GM21528 (cell line): ENCODE measurements at regions not wholly inside any gene's neighbourhood (a gene's known extent, or its start where the extent isn't known, plus 50 kb on each side); places are given as distances from the start of the nearest gene placed in this dataset.

Source experiments
- ATAC-seq: cut with Tn5 transposase; IDR thresholded peaks from one replicate; pipeline ENCODE4 v1.9.1; 2021; ENCODE audit warnings: mild to moderate bottlenecking, moderate library complexity; ENCODE audit not compliant: unreplicated experiment, low FRiP score

DNA sequence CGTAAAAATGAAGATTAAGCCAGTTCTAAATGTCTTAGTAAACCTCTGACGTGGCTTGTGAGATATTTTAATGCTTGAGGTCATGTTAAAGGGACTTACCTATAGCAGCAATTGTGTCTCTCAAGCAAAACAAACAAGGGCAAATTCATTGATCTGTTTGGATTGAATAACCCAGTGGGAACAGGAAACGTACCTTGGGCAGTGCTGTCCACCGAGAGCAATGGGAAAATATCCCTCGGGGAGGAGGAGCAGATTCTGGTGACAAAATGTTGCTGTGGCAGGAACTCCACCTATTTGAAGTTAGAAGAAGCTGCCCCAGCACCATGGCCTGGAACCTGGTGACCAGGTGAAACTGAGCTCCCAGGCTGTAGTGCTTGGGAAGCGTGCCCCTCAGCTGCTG is 107.1 kb upstream of the FZD8 start:
- ATAC-seq = no peak

DNA sequence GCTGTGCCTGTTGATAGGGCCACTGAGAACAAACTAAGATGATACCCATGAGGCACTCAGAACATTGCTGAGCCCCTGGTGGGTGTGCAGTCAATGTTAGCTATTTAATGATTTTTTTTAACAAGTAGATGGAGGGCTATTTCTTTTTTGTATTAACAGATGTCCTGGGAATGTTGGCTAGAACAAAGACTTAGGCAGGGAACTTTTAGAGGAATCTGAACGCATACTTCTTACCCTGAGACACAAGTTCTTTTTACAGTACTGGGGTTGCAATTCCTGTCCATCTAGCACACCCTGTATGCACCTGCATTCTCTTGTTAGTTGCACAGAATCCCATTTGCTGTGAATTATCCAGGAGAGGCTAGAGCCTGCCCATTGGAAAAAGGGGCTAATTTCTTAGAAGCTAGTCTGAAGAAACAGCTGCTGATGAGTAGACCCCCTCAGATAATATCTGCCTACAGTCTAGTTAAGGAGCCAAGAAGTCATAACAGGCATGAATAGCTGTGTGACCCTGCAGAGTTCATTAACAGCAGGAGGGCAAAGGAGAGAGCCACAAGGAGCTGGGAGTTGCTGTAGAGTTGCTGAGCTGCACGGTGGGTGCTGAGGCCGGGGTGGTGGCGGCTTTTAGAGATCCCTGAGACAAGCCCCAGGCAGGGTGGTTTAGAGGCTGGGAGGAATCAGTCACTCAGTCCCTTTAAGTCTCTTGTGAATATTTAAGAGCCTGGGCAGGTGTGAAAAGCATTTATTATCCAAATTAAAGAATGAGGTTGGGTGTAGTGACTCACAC is 103.7 kb upstream of the FZD8 start:
- ATAC-seq = no peak

DNA sequence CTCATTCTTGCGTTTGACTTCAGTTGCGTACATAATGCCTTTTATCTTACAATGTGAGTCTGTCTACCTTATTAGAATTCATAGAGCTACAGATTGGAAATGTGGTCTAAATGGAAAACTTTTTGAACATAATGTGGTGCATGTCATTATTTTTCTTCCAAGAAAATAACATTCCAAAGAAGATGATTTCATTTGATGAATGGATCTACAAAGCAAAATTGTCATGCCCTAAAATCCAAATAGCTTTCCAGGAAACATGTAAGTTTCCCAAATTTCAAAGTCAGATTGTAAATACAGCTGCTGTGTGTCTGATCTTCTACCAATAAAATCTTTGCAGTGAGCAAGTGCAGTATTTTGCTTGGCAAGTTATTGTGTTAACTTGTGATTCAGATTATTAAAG is 101.8 kb upstream of the FZD8 start:
- no peak for ATAC-seq

DNA sequence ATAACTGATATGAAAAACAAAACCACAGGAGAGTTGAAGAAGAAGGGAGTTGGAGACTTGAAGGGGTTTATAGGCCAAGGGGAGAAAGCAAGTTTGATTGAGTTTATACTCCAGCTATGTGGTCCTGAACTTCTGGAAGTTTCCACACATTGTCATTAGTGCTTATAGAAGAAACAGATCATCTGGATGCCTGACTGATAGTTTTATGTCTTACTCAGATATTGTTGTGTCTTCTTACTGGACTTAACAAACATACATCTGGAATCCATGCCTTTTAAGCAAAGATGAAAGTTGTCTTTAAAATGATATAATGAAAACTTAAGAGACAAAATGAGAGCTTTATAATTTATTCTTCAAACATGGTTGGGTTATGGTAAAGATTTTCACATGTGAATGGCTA is 101.3 kb upstream of the FZD8 start:
- no peak for ATAC-seq

DNA sequence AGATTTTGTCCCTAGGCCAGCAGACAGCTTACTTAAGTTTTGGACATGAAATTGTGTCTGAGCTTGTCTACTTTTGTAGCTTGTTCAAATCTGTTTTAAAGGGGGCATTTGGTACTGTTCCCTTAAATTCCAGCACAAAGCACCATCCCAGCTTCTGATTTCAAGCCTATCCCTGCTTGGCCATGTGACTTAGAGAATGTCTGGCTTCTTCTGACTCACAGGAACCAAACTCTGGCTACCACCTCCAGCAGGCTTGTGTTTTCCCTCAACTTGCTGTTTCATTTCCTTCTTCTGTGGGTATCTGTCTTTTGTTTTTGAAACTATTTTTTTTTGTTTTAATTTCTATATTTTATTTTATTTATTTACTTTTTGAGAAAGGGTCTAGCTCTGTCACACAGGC is 97.9 kb upstream of the FZD8 start:
- no peak for ATAC-seq

DNA sequence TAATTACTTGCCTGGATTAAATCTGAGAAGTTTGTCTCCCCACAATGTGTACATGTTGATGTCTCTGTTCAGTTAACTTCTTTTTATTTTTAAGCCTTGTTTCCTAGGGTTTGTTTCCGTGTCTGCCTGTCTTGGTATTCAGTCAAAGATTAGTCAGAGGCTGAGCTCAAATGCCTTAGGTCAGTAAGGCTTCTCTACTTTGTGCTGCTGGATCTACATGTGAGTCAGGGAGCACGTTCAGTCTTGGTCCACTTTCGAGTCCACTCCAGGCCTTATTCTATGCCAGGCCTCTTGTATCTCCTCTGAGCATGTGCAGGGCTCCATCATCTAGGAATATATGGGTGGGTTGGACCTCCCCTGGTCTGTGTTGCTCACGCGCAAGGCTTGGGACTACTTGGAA is 93.3 kb upstream of the FZD8 start:
- ATAC-seq = no peak

DNA sequence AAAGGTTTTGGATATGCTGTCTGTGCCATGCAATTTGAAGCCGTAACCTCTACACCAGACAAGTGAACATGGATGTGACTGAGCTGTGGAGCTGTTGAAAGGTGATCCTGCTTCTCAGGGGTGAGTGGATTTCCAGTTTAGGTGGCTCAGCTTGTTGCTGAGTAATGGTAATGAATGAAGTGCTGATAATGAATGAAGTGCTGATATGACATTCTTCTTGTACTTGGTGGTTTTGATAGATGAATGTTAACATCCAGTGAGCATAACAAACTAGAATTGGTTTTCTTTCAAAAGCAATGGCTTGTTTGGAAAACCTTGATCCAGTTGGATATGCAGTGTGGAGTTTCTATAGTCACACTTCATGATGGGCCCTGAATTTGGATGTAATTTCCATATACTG is 89.7 kb upstream of the FZD8 start:
- ATAC-seq = no peak

DNA sequence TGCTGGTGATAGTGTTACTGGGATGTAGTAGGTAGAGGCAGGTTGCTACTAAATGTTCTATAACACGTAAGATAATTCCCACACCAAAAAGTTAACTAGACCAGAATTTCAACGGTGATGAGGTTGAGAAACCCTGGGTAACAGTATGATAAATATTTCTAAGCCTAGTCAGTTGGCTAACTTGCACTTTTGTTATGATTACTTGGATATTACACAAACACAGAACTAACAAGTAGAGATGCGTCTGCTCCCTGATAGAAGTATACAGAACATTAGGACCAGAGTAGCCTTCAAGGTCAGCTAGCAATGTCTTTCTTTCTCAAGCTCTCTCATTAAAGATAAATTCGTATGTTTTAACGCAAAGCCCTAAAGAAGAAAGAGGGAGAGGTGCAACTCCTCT is 86.2 kb upstream of the FZD8 start:
- ATAC-seq = no peak

DNA sequence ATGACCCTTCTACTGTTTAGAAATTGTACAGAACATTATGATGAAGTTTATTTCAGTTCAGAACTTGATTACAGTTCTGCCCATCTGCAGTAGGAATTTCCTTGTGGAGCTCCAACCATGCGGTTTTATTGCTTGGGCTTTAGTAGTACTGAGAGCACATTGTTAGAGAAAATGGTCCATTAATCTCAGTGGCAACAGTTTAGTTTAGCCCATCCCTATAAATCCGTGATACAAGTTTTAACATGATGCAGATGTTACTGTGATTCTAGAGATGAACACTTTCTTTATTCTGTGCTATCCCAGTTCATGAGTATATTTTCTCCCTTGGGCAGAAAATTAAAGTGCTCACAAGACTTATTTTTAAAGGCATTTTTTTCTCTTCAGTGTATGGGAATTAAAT is 84.8 kb upstream of the FZD8 start:
- ATAC-seq = no peak

DNA sequence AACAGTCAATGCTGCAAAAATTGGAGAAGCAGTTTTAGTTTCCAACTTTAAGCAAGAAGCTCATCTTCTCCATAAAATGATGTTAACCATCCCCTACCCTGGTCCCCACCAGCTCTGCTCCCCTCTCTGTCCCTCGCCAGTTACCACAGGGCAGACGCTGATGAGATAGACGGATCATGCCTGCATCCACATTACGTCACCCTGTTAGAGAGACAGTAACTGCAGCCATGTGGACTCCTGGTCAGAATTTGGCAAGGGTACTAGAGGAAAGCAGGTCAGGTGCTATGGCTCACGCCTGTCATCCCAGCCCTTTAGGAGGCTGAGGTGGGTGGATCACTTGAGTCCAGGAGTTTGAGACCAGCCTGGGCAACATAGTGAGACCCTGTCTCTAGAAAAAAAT is 81.9 kb upstream of the FZD8 start:
- no peak for ATAC-seq

DNA sequence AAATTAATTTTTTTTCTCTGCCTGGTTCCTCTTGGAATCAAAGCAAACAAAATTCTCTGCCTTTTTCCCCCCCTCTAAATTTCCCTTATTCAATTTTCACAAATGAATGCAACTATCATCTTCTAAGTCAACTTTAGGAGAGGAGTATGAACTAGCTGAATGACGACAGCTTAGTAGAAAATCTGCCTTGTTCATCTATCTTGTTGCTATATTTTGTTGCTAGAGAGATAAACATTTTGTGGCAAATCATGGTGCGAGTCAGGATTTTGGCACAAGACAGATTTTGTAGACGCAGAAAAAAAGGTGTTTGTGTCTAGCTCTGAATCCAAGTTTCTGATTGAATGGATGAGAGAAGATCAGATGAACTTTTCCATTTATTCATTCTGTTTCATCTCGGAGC is 81.0 kb upstream of the FZD8 start:
- ATAC-seq = no peak

DNA sequence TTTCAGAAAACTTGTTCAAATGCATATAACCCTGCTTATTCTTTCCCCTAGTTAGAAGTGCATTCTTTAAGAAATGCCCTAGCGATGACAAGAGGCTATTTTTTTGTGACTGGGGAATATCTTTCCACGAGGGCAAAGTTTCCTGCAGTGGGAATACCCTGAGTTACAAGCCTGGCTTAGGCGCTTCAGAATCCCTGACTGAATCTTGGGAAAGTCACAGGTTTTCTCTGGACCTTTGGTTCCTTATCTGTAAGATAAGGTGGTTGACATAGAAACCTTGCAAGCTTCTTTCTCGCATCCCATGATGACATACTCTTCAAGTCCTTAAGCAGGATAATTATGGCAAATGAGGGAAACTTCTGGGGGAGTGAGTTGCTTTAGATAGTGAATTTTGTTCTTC is 80.5 kb upstream of the FZD8 start:
- no peak for ATAC-seq

DNA sequence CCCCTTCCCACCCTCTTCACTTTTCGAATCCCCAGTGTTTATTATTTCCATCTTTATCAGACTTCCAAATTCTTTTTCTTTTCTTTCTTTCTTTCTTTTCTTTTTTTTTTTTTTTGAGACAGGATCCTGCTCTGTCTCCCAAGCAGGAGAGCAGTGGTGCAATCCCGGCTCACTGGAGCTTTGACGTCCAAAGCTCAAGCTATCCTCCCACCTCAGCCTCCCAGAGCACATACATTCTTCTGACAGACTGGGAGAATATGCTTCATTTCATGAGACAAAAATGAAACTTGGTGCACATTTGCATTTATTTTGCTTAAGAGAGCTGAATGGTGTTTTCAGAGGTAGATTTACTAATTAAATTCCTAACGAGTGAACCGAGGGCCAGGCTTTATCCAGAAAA is 80.1 kb upstream of the FZD8 start:
- ATAC-seq = no peak

DNA sequence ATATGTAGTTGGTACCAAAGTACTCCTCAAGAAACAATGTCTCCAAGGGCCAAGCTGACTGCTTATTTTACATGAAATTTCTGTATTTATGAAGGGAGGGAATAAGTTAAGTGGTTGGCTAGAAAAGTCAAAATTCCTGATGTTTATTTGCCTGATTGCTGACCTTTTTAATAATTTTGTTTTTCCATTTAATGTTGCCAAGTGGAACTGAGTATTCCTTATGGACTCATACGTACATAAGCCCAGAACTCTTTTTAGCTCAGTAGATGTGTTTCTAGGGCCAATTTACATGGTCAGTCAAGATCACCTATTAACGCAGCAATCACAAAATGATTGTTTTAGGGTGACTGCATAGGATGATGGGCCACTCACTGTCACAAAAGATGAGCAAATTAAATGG is 78.3 kb upstream of the FZD8 start:
- no peak for ATAC-seq

DNA sequence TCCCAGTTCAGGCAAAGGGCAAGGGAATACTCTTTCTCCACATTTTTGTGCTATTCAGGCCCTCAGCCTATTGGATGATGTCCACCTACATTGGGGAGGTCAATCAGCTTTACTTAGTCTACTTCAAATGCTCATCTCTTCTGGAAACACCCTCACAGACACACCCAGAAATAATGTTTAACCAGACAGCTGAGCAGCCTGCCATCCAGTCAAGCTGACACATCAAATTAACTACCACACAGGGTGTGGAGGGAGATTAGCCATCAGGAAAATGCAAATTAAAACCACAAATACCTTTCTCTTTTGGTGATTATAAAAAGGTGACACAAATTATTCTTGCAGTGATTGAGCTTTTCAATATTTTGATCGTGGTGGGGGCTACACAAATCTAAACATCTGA is 74.7 kb upstream of the FZD8 start:
- no peak for ATAC-seq

DNA sequence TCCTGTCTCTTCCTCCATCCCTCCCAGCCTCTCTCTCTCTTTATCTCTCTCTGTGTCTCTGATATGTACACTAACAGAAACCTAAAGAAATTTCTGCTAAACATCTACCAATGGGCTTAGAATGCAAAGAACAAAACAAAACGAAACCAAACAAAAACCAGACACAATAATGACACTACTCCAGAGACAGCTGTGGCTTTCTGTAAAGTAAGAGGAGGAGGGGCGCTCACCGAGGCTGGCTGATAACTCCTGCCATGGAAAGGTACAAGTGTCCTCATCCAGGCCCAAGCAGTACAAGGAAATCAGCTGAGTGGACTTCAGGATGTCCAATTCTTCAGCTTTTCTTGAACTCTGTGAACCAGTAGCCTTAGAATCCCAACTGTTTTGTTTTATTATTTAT is 70.4 kb upstream of the FZD8 start:
- ATAC-seq = no peak

DNA sequence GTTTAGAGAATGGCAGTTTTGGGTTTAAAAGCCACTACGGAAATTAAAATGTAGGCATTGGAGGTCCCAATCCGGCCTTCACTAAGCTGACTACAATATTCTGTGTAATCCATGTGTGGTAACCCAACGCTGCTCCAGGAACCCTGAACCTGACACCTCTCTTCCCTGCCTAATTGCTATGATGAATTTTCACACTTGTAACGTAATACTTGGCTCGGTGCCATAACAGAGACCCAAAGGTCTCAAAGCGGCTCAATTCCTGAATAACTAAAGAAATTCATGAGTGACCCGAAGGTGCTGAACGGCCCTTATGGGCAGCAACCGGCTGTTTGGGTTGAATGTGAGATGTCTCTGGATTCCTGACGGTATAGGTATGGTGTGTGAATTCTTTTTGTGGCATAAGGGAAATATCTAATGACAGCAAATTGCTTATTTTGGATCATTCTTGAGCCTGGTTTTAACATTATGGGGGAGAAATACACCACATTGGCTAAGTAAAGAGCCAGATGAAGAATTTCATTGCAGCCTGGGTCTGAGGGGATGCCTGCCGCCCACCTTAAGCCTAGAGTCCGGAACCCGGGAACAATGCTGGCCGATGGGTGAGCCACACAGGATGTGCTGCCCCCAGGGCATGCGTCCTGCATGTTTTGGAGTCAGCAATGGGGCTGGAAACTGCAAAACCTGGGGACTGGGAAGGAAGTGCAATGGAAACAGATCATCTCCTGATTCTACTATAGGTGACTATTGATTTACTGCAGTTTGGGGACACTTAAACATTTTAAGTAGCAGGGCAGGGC is 69.7 kb upstream of the FZD8 start:
- ATAC-seq = no peak

DNA sequence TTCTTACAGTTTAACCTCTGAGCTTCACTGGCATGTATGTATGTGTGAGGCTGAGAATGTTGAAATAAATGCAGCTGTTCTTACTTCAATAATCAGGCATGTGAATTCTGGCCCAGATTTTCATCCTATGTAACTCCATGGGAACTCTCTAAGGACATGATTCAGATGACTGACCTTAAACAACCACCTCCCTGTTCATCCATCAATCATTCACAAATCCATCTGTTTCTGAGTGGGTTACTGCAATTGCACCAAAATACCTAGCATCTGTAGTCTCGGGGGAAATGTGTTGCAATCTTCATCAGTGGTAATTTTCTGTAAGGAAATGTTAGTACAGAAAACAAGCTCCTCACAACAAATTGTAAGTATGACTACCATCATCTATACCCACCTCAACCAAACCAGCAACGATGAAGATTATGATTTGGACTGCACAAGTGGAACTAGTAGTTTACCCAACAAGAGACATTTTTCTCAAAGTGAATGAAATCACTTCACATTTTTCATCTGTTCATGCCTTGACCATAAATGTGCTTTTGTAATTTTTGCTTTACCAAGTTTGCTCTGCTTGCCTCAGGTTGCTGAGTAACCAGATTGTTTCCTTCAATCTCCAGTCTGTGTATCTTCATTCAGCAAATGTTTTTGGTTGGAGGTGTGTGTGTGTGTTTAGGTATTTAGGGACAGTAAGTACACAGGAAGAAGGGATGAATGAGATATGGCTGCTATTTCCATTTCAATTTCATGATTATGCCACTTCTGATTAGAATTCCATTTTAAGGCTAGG is 65.7 kb upstream of the FZD8 start:
- no peak for ATAC-seq

DNA sequence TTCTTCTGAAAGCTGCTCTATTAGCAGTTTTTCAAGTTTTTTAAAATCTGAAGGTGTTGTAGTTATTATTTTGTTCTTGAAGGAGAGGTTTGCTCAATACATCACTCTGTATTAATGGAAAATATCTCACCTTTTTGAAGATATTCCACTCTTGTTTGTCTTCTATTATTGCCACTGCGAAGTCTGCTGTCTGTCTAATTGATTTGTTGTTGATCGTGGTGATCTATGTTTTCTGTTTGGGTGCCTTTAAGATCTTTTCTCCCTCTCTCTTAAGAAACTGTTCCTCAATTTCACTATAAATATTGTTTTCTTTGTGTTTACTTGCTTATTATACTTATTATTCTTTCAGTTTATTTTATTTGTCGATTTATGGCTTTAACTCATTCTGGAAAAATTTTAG is 64.9 kb upstream of the FZD8 start:
- no peak for ATAC-seq

DNA sequence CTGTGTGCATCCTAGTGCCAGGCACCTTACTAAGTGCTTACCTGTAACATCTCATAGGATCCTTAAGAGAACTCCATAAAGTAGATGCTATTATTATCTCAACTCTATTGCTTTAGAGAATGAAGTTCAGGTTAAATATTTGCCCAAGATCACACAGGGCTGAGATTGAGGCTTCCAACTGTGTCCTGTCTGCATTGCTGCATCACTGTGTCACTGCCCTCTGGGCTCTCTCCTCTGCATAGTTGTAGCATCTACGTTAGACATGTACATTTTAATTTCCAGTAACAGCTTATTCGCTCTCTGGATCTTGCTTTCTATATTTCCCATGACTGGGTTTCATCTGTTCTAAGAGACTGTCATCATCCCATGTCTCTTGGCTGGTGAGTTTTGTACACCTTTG is 63.6 kb upstream of the FZD8 start:
- ATAC-seq = no peak

DNA sequence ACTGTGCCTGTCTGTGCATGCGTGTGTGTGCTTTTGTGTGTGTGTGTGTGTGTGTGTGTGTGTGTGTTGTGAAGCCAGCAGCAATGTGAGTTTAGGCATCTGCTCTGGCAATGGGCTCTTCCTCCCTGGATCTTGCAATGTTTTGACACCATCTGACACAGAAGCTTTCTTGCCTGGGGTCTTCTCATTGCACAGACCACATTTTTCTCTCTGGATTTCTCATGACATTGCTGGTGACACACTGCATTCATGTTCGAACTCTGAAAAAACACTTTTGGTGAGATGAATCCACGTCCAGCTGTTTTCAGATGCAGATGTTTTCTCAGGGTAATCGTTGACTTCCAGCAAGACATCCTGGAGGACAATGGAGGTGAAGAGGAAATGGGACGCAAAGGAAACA is 63.0 kb upstream of the FZD8 start:
- ATAC-seq = no peak
